Activated CD4-positive, alpha-beta T cell treated with anti-CD3 and anti-CD28 coated beads, Interleukin-2, amount 50 U/mL, for 24 hours (primary cell): ENCODE measurements at regions not wholly inside any gene's neighbourhood (a gene's known extent, or its start where the extent isn't known, plus 50 kb on each side); places are given as distances from the start of the nearest gene placed in this dataset.
"Not testable (repeated sequence)": the region's sequence is repeated elsewhere in the genome, so short reads cannot be mapped to it uniquely, and the experiment has no call there.

Source experiments
- DNase-seq, 2 donors: peaks; one replicate each; pipeline ENCODE4 v3.0.0-alpha.2; 2020; ENCODE audit warnings: low read depth in 1 of 2, low spot score in 1 of 2

- DNase-seq = not testable (repeated sequence)
Observed at GRCh38 chr1:148432318-148432717, 50.8 kb downstream of the PPIAL4G start.

GRCh38 chr1:148429856-148430255 lies 53.2 kb downstream of the PPIAL4G start:
- DNase-seq = not testable (repeated sequence)

GRCh38 chr1:148426940-148427611 lies 56.0 kb downstream of the PPIAL4G start:
- DNase-seq = not testable (repeated sequence)

- not testable (repeated sequence) for DNase-seq
Observed at GRCh38 chr1:148426385-148426784, 56.7 kb downstream of the PPIAL4G start.

- DNase-seq = not testable (repeated sequence)
Observed at GRCh38 chr1:148424143-148425003, 58.7 kb downstream of the PPIAL4G start.

GRCh38 chr1:148422921-148423320 lies 60.2 kb downstream of the PPIAL4G start:
- not testable (repeated sequence) for DNase-seq

GRCh38 chr1:148417241-148417640 lies 65.9 kb downstream of the PPIAL4G start:
- DNase-seq = not testable (repeated sequence)

GRCh38 chr1:148413385-148413784 lies 69.7 kb downstream of the PPIAL4G start:
- not testable (repeated sequence) for DNase-seq

GRCh38 chr1:148404786-148405568 lies 78.1 kb downstream of the PPIAL4G start:
- DNase-seq = not testable (repeated sequence)

- not testable (repeated sequence) for DNase-seq
Observed at GRCh38 chr1:148403925-148404324, 79.2 kb downstream of the PPIAL4G start.

- not testable (repeated sequence) for DNase-seq
Observed at GRCh38 chr1:148403085-148403456, 80.0 kb downstream of the PPIAL4G start.

GRCh38 chr1:148402152-148403084 lies 80.7 kb downstream of the PPIAL4G start:
- DNase-seq = peak; percentile 61 to 80

- not testable (repeated sequence) for DNase-seq
Observed at GRCh38 chr1:148397516-148397915, 85.6 kb downstream of the PPIAL4G start.

- not testable (repeated sequence) for DNase-seq
Observed at GRCh38 chr1:148392505-148392904, 90.6 kb downstream of the PPIAL4G start.

- not testable (repeated sequence) for DNase-seq
Observed at GRCh38 chr1:148391323-148391722, 91.8 kb downstream of the PPIAL4G start.

GRCh38 chr1:148389027-148389339 lies 94.1 kb downstream of the PPIAL4G start:
- DNase-seq = no peak

GRCh38 chr1:148388260-148389026 lies 94.7 kb downstream of the PPIAL4G start:
- DNase-seq = peak; percentile 71 to 92

- DNase-seq = not testable (repeated sequence)
Observed at GRCh38 chr1:148387949-148388259, 95.2 kb downstream of the PPIAL4G start.

GRCh38 chr1:148387122-148387948 lies 95.8 kb downstream of the PPIAL4G start:
- DNase-seq = not testable (repeated sequence)
